CD4-positive, alpha-beta T cell (primary cell): ENCODE measurements at regions not wholly inside any gene's neighbourhood (a gene's known extent, or its start where the extent isn't known, plus 50 kb on each side); places are given as distances from the start of the nearest gene placed in this dataset.
"Not testable (repeated sequence)": the region's sequence is repeated elsewhere in the genome, so short reads cannot be mapped to it uniquely, and the experiment has no call there.

Experiments used
- ATAC-seq: fragments of 200-7000 bp; cut with Tn5 transposase; one replicate; pipeline ENCODE4 v1.10.0; 2022; ENCODE audit warnings: mild to moderate bottlenecking; ENCODE audit not compliant: poor library complexity
- CTCF ChIA-PET: fragments of 350-600 bp; sonication (Branson Sonifier 250); formaldehyde crosslinking; loops from one replicate; lab custom pipeline; 2021; ENCODE audit warnings: antibody characterized with exemption, inconsistent platforms; lab: Charles Lee
- POLR2A ChIA-PET: fragments of 350-600 bp; sonication (Branson Sonifier 250); formaldehyde crosslinking; loops from one replicate; lab custom pipeline; 2021; ENCODE audit warnings: antibody characterized with exemption, inconsistent platforms; lab: Charles Lee
- DNase-seq, 14 experiments: peaks; one replicate each; pipeline ENCODE4 v3.0.0-alpha.2; 2013 to 2020; ENCODE audit warnings: mixed read lengths in 2 of 14
- H3K27ac ChIP-seq, 2 donors: one replicate each; pipeline versions ENCODE4 v1.5.1 to v1.7.0; 2013; ENCODE audit warnings: low read length in 2 of 2, low read depth in 1 of 2, mild to moderate bottlenecking in 1 of 2
- H3K27me3 ChIP-seq, 2 experiments: 1 replicate in 1 of 2; 2 replicates in 1 of 2; pipeline versions ENCODE4 v1.6.1 to v1.7.0; 2013; ENCODE audit warnings: low read length in 2 of 2, control low read depth in 1 of 2, mild to moderate bottlenecking in 1 of 2, moderate library complexity in 1 of 2; ENCODE audit not compliant: insufficient read depth in 2 of 2, control insufficient read depth in 1 of 2
- H3K36me3 ChIP-seq: one replicate; pipeline ENCODE4 v1.6.1; 2013; ENCODE audit warnings: low read length, control low read depth; ENCODE audit not compliant: insufficient read depth
- H3K4me1 ChIP-seq: one replicate; pipeline ENCODE4 v1.6.1; 2013; ENCODE audit warnings: low read length, control low read depth; ENCODE audit not compliant: insufficient read depth
- H3K4me3 ChIP-seq: one replicate; pipeline ENCODE4 v1.5.1; 2013; ENCODE audit warnings: mild to moderate bottlenecking, low read length, moderate library complexity
- H3K9me3 ChIP-seq, 2 experiments: 1 replicate in 1 of 2; 2 replicates in 1 of 2; pipeline versions ENCODE4 v1.6.1 to v1.7.0; 2013; ENCODE audit warnings: low read length in 2 of 2, mild to moderate bottlenecking in 2 of 2, control low read depth in 1 of 2, moderate library complexity in 1 of 2; ENCODE audit not compliant: control insufficient read depth in 1 of 2, insufficient read depth in 1 of 2
- H3K27ac Mint-ChIP-seq: one replicate; pipeline ENCODE4 v1.8.0; 2020; ENCODE audit warnings: mixed read lengths
- H3K27me3 Mint-ChIP-seq: one replicate; pipeline ENCODE4 v1.8.0; 2021; ENCODE audit warnings: mixed read lengths
- H3K36me3 Mint-ChIP-seq: one replicate; pipeline ENCODE4 v1.8.0; 2021; ENCODE audit warnings: low read depth, mixed read lengths
- H3K4me1 Mint-ChIP-seq: one replicate; pipeline ENCODE4 v1.8.0; 2021; ENCODE audit warnings: low read depth, mixed read lengths
- H3K4me3 Mint-ChIP-seq: one replicate; pipeline ENCODE4 v1.8.0; 2020; ENCODE audit warnings: mild to moderate bottlenecking, mixed read lengths
- H3K9me3 Mint-ChIP-seq: one replicate; pipeline ENCODE4 v1.8.0; 2020; ENCODE audit warnings: mixed read lengths
- CTCF ChIP-seq: fragments of 200-600 bp; IDR thresholded peaks from one replicate; pipeline ENCODE4 v1.8.0; 2022; ENCODE audit warnings: antibody characterized with exemption, mild to moderate bottlenecking
- intact Hi-C, 2 experiments: fragments of 100-400 bp; cut with DNase I in 1 of 2; cut with micrococcal nuclease in 1 of 2; formaldehyde crosslinking; loops; one replicate each; pipeline versions ENCODE4 v1.15.1 to v1.9.0; 2023 to 2025; cut with DNase I, micrococcal nuclease

GRCh38 chr15:95041297-95041696 is 809.9 kb downstream of the MCTP2 start:
- Mint-ChIP-seq H3K4me1 (no peaks in the 10 kb centered on the region), H3K27ac (no peak overlapping the region), H3K4me3 (no peak overlapping the region), H3K36me3 (no peaks in the 10 kb centered on the region), H3K27me3 (no peaks in the 10 kb centered on the region), H3K9me3 (peaks cover 2% of the 10 kb centered on the region)
- no peak for TF ChIP-seq CTCF
- H3K27ac ChIP-seq, result no peak overlapping the region
- H3K36me3 ChIP-seq, result no peaks in the 10 kb centered on the region
- H3K27me3 ChIP-seq, result no peaks in the 10 kb centered on the region
- POLR2A ChIA-PET, result no interaction called here
- H3K4me3 ChIP-seq, result no peak overlapping the region
- intact Hi-C loops, result no loop called here
- H3K4me1 ChIP-seq, result no peaks in the 10 kb centered on the region
- H3K9me3 ChIP-seq, result peaks cover 0 to 6% of the 10 kb centered on the region in 2 experiments
- DNase-seq (no peak), ATAC-seq (no peak)
- CTCF ChIA-PET, result no interaction called here

- CTCF ChIA-PET, ATAC-seq, intact Hi-C loops, H3K27ac ChIP-seq, H3K4me3 Mint-ChIP-seq, H3K27me3 Mint-ChIP-seq, H3K4me1 ChIP-seq, DNase-seq, H3K4me3 ChIP-seq, H3K4me1 Mint-ChIP-seq, H3K27ac Mint-ChIP-seq, POLR2A ChIA-PET, H3K36me3 Mint-ChIP-seq, H3K27me3 ChIP-seq, H3K36me3 ChIP-seq: not testable (repeated sequence)
- peaks cover 10% of the 10 kb centered on the region for H3K9me3 Mint-ChIP-seq
- peaks cover 10% of the 10 kb centered on the region in 2 experiments for H3K9me3 ChIP-seq
These were observed 812.0 kb downstream of the MCTP2 start for GRCh38 chr15:95043236-95043932.

- intact Hi-C loops, result no loop called here
- H3K4me3 ChIP-seq, result no peak overlapping the region
- H3K9me3 Mint-ChIP-seq, result peaks cover 14% of the 10 kb centered on the region
- no peak overlapping the region for H3K27ac Mint-ChIP-seq
- ATAC-seq, result no peak
- no peak overlapping the region for H3K27ac ChIP-seq
- no peak for DNase-seq
- no peaks in the 10 kb centered on the region for H3K36me3 ChIP-seq
- ChIA-PET CTCF (no interaction called here), POLR2A (no interaction called here)
- H3K27me3 ChIP-seq, result no peaks in the 10 kb centered on the region
- TF ChIP-seq CTCF, result no peak
- peaks cover 7 to 13% of the 10 kb centered on the region in 2 experiments for H3K9me3 ChIP-seq
- no peak overlapping the region for H3K4me3 Mint-ChIP-seq
- no peaks in the 10 kb centered on the region for H3K4me1 Mint-ChIP-seq
- H3K36me3 Mint-ChIP-seq, result no peaks in the 10 kb centered on the region
- no peaks in the 10 kb centered on the region for H3K4me1 ChIP-seq
- H3K27me3 Mint-ChIP-seq, result no peaks in the 10 kb centered on the region
These were observed 812.6 kb downstream of the MCTP2 start for GRCh38 chr15:95043933-95044313.
